ENCODE measurements at regions not wholly inside any gene's neighbourhood (a gene's known extent, or its start where the extent isn't known, plus 50 kb on each side); places are given as distances from the start of the nearest gene placed in this dataset.

DNA sequence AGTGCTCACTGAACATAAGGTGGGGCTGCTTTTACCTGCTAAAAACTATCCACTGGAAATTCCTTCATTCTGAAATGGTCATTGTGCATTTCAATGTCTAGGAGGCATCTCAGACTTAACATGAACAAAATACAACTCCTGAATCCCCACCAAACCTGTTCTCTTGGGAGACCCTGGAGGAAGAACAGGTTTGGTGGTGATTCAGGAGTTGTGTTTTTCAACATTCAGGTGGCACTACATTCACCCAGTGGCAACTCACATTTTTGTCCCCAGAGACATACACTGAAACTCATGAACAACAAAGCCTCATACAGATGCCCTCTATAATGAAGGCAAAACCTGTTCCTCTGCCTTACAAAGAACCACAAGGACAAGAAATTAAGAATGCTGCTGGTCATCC lies 64.3 kb upstream of the CYP2D6 start:
- Histone ChIP-seq H3K4me3 (no peak overlapping the region), H3K36me3 (no peaks in the 10 kb centered on the region), H3K27me3 (no peaks in the 10 kb centered on the region), H3K27ac (no peak overlapping the region), H3K4me1 (peaks cover 0 to 7% of the 10 kb centered on the region in 2 donors), H3K9me3 (no peaks in the 10 kb centered on the region)
- TF ChIP-seq, protein P1, sequence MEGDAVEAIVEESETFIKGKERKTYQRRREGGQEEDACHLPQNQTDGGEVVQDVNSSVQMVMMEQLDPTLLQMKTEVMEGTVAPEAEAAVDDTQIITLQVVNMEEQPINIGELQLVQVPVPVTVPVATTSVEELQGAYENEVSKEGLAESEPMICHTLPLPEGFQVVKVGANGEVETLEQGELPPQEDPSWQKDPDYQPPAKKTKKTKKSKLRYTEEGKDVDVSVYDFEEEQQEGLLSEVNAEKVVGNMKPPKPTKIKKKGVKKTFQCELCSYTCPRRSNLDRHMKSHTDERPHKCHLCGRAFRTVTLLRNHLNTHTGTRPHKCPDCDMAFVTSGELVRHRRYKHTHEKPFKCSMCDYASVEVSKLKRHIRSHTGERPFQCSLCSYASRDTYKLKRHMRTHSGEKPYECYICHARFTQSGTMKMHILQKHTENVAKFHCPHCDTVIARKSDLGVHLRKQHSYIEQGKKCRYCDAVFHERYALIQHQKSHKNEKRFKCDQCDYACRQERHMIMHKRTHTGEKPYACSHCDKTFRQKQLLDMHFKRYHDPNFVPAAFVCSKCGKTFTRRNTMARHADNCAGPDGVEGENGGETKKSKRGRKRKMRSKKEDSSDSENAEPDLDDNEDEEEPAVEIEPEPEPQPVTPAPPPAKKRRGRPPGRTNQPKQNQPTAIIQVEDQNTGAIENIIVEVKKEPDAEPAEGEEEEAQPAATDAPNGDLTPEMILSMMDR (IDR thresholded peaks at IDR 0.05), result no peak
- DNase-seq (ENCODE audit: low spot score), result no peak

DNA sequence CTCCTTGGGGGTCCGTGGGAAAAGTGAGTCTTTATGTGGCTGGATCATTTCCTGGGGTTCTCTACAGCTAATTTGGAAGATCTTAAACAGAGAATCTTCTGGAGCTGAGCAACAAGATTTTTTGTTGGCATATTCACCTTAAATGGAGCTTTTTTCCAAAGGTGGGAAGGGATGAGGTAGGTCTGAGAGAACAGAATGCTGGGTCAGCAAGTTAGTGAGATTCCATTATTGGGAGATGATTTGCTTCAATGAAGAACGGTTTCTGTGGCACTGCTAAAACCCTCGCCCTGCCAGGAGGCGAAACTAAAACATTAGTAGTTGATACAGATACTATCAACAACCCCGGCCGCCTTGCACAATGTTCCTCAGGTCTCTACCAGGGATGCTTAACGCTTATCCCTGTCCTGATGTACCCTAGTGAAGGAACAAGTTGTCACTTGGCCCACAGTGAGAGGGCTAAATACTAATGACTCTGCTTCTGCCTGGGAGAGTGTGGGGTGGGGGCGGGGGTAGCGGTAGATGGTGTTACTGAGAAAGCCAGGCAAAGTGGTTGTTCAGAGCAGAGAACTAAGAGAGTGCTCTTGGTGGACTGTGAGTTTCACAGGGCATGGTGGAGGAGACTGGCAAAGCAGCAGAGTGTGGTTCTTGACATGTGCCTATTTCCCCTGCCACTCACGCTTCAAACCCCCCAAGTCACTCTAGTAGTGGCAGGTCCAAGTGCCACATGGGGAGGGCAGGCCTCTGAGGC lies 63.7 kb upstream of the CYP2D6 start:
- H3K27me3 ChIP-seq, result no peaks in the 10 kb centered on the region
- peaks cover 0 to 7% of the 10 kb centered on the region in 2 donors for H3K4me1 ChIP-seq
- H3K4me3 ChIP-seq, result no peak overlapping the region
- H3K9me3 ChIP-seq, result no peaks in the 10 kb centered on the region
- DNase-seq (ENCODE audit: low spot score), result no peak
- no peak overlapping the region for H3K27ac ChIP-seq
- TF ChIP-seq, protein P1 (IDR thresholded peaks at IDR 0.05), result no peak
- no peaks in the 10 kb centered on the region for H3K36me3 ChIP-seq

DNA sequence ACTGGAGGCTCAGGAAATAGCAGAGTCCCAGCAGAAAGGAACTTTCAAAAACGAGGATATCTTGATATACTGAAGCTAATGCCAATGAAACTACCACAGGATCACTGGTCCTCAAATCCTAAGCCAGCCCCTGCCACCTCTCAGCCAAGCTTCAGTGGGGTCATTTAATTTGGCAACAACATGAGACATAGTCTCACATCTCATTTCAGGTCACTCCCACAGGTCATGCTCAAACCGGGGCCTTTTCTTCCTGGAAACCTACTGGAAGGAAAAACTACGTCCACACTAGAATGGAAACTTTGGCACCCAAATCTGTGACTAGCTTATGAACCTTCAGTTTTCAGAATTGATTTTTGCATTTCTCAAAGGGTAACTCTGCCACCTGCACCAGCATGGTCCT lies 61.9 kb upstream of the CYP2D6 start:
- Histone ChIP-seq H3K27me3 (no peaks in the 10 kb centered on the region), H3K4me1 (peaks cover 0 to 7% of the 10 kb centered on the region in 2 donors), H3K27ac (no peak overlapping the region), H3K36me3 (no peaks in the 10 kb centered on the region), H3K4me3 (no peak overlapping the region), H3K9me3 (no peaks in the 10 kb centered on the region)
- DNase-seq (ENCODE audit: low spot score), result no peak
- TF ChIP-seq, protein P1 (IDR thresholded peaks at IDR 0.05), result no peak

GRCh38 chr22:42190274-42190673 lies 59.7 kb upstream of the CYP2D6 start:
- Histone ChIP-seq H3K9me3 (no peaks in the 10 kb centered on the region), H3K27ac (no peak overlapping the region), H3K4me3 (no peak overlapping the region), H3K4me1 (peaks cover 0 to 7% of the 10 kb centered on the region in 2 donors), H3K36me3 (no peaks in the 10 kb centered on the region), H3K27me3 (no peaks in the 10 kb centered on the region)
- TF ChIP-seq, protein P1 (IDR thresholded peaks at IDR 0.05), result no peak
- no peak for DNase-seq (ENCODE audit: low spot score)

- DNase-seq (ENCODE audit: low spot score), result no peak
- H3K27ac ChIP-seq, result no peak overlapping the region
- H3K4me1 ChIP-seq, result peaks cover 0 to 7% of the 10 kb centered on the region in 2 donors
- no peak overlapping the region for H3K4me3 ChIP-seq
- no peaks in the 10 kb centered on the region for H3K36me3 ChIP-seq
- H3K27me3 ChIP-seq, result no peaks in the 10 kb centered on the region
- TF ChIP-seq, protein P1 (IDR thresholded peaks at IDR 0.05), result no peak
- H3K9me3 ChIP-seq, result no peaks in the 10 kb centered on the region
Observed at GRCh38 chr22:42189761-42190160, 59.2 kb upstream of the CYP2D6 start.

Measured in right atrium auricular region (tissue), 2 donors.